SK-N-SH treated with all-trans-retinoic acid at 6 μM for 48 hours (cell line): ENCODE measurements at regions not wholly inside any gene's neighbourhood (a gene's known extent, or its start where the extent isn't known, plus 50 kb on each side); places are given as distances from the start of the nearest gene placed in this dataset.

Source experiments
- CSDC2 ChIP-seq: fragments of 250-450 bp; sonication (Bioruptor Pico); IDR thresholded peaks from 2 replicates; pipeline ENCODE4 v1.5.0; 2020; ENCODE audit warnings: mild to moderate bottlenecking, moderate library complexity
- RARB ChIP-seq: fragments of 250-450 bp; sonication (Bioruptor Pico); IDR thresholded peaks from 2 replicates; pipeline ENCODE4 v1.8.0; 2021; ENCODE audit warnings: mild to moderate bottlenecking, moderate library complexity

DNA sequence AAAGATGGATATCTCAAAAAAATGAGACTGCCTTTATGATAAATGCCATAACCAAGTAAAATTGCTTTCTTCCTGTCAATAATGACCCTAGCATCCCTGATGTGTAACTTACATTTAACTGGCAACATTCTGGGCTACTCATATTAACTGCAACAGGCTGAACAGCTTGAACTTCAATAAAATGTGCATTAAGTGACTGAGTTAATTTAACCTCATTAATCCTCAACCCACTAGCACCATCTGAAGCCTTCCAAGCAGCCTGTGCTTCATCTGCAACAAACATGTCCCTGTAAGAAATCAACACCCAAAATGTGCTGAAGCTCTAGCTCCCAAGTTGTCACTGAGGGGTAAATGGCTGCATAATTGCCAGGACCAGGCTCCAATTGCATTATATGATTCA is 296.2 kb upstream of the ZC3H15 start:
- TF ChIP-seq RARB (CRISPR knock-in tag) (no peak), CSDC2 (no peak)
